Hepatocyte (in vitro differentiated cells): ENCODE measurements at regions not wholly inside any gene's neighbourhood (a gene's known extent, or its start where the extent isn't known, plus 50 kb on each side); places are given as distances from the start of the nearest gene placed in this dataset.
"Not testable (repeated sequence)": the region's sequence is repeated elsewhere in the genome, so short reads cannot be mapped to it uniquely, and the experiment has no call there.

ENCODE experiments used
- DNase-seq: peaks from one replicate; pipeline ENCODE4 v3.0.0-alpha.2; 2016; ENCODE audit warnings: low spot score
- H2AFZ ChIP-seq: fragments of 200-600 bp; sonication (generic); 2 replicates; pipeline ENCODE4 v1.6.0; 2016; ENCODE audit warnings: antibody characterized with exemption, mild to moderate bottlenecking
- H3K27ac ChIP-seq: fragments of 200-600 bp; sonication (generic); 2 replicates; pipeline ENCODE4 v1.5.1; 2016; ENCODE audit warnings: mild to moderate bottlenecking
- H3K27me3 ChIP-seq: fragments of 200-600 bp; sonication (generic); 2 replicates; pipeline ENCODE4 v1.6.1; 2016
- H3K36me3 ChIP-seq: fragments of 200-600 bp; sonication (generic); replicated peaks from 2 replicates; pipeline ENCODE4 v1.5.1; 2016; ENCODE audit warnings: low read depth; ENCODE audit not compliant: insufficient read depth
- H3K4me1 ChIP-seq: fragments of 200-600 bp; sonication (generic); 2 replicates; pipeline ENCODE4 v1.5.1; 2016; ENCODE audit warnings: mild to moderate bottlenecking, moderate library complexity; ENCODE audit not compliant: insufficient read depth
- H3K4me2 ChIP-seq: fragments of 200-600 bp; sonication (generic); 2 replicates; pipeline ENCODE4 v1.6.0; 2016
- H3K4me3 ChIP-seq: fragments of 200-600 bp; sonication (generic); 2 replicates; pipeline ENCODE4 v1.5.1; 2016; ENCODE audit warnings: mild to moderate bottlenecking
- H3K79me2 ChIP-seq: fragments of 200-600 bp; sonication (generic); 2 replicates; pipeline ENCODE4 v1.6.0; 2017; ENCODE audit warnings: mild to moderate bottlenecking
- H3K9me2 ChIP-seq: fragments of 200-600 bp; sonication (generic); replicated peaks from 2 replicates; pipeline ENCODE4 v1.6.0; 2017; ENCODE audit warnings: mild to moderate bottlenecking; ENCODE audit not compliant: insufficient read depth
- H3K9me3 ChIP-seq: fragments of 200-600 bp; sonication (generic); 2 replicates; pipeline ENCODE4 v1.5.1; 2016; ENCODE audit warnings: low read depth, mild to moderate bottlenecking
- H4K20me1 ChIP-seq: fragments of 200-600 bp; sonication (generic); 2 replicates; pipeline ENCODE4 v1.6.0; 2016; ENCODE audit warnings: mild to moderate bottlenecking; ENCODE audit not compliant: insufficient read depth, poor library complexity, severe bottlenecking
- WGBS: methylation state at CpG from one replicate; pipeline ENCODE4 v1.1.6; 2016; ENCODE audit warnings: low lambda C conversion rate; ENCODE audit errors: missing lambda C conversion rate; 5-methylcytosine and 5-hydroxymethylcytosine counted together

DNA sequence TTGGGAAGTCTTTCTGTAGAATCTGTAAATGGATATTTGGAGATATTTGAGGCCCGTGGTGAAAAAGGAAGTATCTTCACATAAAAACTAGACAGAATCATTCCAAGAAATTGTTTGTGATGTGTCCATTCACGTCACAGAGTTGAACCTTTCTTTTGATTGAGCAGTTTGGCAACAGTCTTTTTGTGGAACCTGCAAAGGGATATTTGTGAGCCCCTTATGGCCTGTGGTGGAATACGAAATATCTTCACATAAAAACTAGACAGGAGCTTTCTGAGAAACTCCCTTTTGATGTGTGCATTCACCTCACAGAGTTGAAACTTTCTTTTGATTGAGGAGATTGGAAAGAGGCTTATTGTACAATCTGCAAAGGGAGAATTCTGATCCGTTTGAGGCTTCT is 2980.4 kb downstream of the TUBA3C start:
- H3K4me3 ChIP-seq, H3K27me3 ChIP-seq, H2AFZ ChIP-seq, DNase-seq, H3K27ac ChIP-seq, H3K36me3 ChIP-seq, H3K79me2 ChIP-seq, H3K9me2 ChIP-seq, H3K4me1 ChIP-seq, H4K20me1 ChIP-seq, H3K4me2 ChIP-seq, H3K9me3 ChIP-seq: not testable (repeated sequence)
- WGBS: 46% methylated on average over 4 of the region's 4 CpGs

- not testable (repeated sequence) for H4K20me1 ChIP-seq, H3K27ac ChIP-seq, H3K36me3 ChIP-seq, H3K79me2 ChIP-seq, DNase-seq, H2AFZ ChIP-seq, H3K27me3 ChIP-seq, H3K4me2 ChIP-seq, H3K9me2 ChIP-seq, H3K4me1 ChIP-seq, H3K4me3 ChIP-seq
- peaks cover 21% of the 10 kb centered on the region for H3K9me3 ChIP-seq
- 56% methylated on average over 5 of the region's 6 CpGs for WGBS
Observed at GRCh38 chr13:16160609-16161008, 3021.0 kb downstream of the TUBA3C start.

GRCh38 chr13:16158958-16159357 is 3022.7 kb downstream of the TUBA3C start:
- not testable (repeated sequence) for H3K4me1 ChIP-seq, H3K9me2 ChIP-seq, H3K4me3 ChIP-seq, H2AFZ ChIP-seq, H3K4me2 ChIP-seq, H3K36me3 ChIP-seq, H3K79me2 ChIP-seq, H3K27me3 ChIP-seq, H4K20me1 ChIP-seq, H3K27ac ChIP-seq
- H3K9me3 ChIP-seq: peaks cover 18% of the 10 kb centered on the region
- DNase-seq: peak; percentile 4
- WGBS: 65% methylated on average over 3 of the region's 5 CpGs

DNA sequence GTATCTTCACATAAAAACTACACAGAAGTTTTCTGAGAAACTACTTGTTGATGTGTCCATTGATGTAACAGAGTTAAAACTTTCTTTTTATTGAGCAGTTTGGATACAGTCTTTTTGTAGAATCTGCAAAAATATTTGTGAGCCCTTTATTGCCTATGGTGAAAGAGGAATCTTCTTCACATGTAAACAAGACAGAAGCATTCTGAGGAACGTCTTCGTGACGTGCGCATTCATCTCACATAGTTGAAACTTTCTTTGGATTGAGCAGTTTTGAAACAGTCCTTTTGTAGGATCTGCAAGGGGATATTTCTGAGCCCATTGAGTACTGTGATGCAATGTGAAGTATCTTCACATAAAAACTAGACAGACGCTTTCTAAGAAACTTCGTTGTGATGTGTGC is 3023.6 kb downstream of the TUBA3C start:
- H3K27me3 ChIP-seq, H2AFZ ChIP-seq, H3K27ac ChIP-seq, H3K9me2 ChIP-seq, H3K4me3 ChIP-seq, H3K4me2 ChIP-seq, H3K36me3 ChIP-seq, H3K79me2 ChIP-seq, DNase-seq, H4K20me1 ChIP-seq, H3K4me1 ChIP-seq: not testable (repeated sequence)
- peaks cover 16% of the 10 kb centered on the region for H3K9me3 ChIP-seq
- WGBS: 63% methylated on average over 6 of the region's 6 CpGs

DNA sequence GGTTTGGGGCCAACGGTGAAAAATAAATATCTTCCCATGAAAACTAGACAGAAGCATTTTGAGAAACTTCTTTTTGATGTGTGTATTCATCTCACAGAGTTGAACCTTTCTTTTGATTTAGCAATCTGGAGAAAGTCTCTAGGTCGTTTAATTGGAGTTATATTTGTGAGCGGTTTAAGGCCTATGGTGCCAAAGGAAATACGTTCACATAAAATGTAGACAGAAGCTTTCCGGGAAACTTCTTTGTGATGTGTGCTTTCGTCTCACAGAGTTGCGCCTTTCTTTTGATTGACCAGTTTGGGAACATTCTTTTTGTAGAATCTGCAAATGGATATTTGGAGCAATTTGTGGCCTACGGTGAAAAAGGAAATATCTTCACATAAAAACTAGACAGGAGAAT is 3028.8 kb downstream of the TUBA3C start:
- not testable (repeated sequence) for H4K20me1 ChIP-seq, H3K4me3 ChIP-seq, DNase-seq, H3K4me1 ChIP-seq, H3K27me3 ChIP-seq, H2AFZ ChIP-seq, H3K27ac ChIP-seq, H3K4me2 ChIP-seq, H3K79me2 ChIP-seq, H3K36me3 ChIP-seq, H3K9me2 ChIP-seq
- 73% methylated on average over 8 of the region's 8 CpGs for WGBS
- peaks cover 15% of the 10 kb centered on the region for H3K9me3 ChIP-seq

DNA sequence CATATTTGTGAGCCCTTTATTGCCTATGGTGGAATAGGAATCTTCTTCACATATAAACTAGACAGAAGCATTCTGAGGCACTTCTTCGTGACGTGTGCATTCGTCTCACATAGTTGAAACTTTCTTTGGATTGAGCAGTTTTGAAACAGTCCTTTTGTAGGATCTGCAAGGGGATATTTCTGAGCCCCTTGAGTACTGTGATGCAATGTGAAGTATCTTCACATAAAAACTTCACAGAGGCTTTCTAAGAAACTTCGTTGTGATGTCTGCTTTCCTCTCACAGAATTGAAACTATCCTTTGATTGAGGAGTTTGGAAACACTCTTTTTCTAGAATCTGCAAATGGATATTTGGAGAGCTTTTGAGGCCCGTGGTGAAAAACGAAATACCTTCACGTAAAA is 3030.3 kb downstream of the TUBA3C start:
- not testable (repeated sequence) for H3K27me3 ChIP-seq, H3K9me2 ChIP-seq, H4K20me1 ChIP-seq, H3K79me2 ChIP-seq, H3K4me2 ChIP-seq, H3K4me3 ChIP-seq, H2AFZ ChIP-seq, H3K27ac ChIP-seq, H3K4me1 ChIP-seq, H3K36me3 ChIP-seq
- peaks cover 22% of the 10 kb centered on the region for H3K9me3 ChIP-seq
- WGBS: 72% methylated on average over 7 of the region's 7 CpGs
- DNase-seq: peak; percentile 8

GRCh38 chr13:16149415-16149814 is 3032.2 kb downstream of the TUBA3C start:
- not testable (repeated sequence) for H2AFZ ChIP-seq, H3K4me3 ChIP-seq, H3K27me3 ChIP-seq, H4K20me1 ChIP-seq, H3K27ac ChIP-seq, H3K4me1 ChIP-seq, H3K36me3 ChIP-seq, DNase-seq, H3K4me2 ChIP-seq, H3K9me2 ChIP-seq, H3K79me2 ChIP-seq
- peaks cover 26% of the 10 kb centered on the region for H3K9me3 ChIP-seq
- WGBS: 74% methylated on average over 8 of the region's 10 CpGs

- not testable (repeated sequence) for H2AFZ ChIP-seq, H3K36me3 ChIP-seq, H3K9me2 ChIP-seq, H3K4me2 ChIP-seq, H3K79me2 ChIP-seq, H3K4me3 ChIP-seq, H3K27me3 ChIP-seq, H3K27ac ChIP-seq, H3K4me1 ChIP-seq, H4K20me1 ChIP-seq
- DNase-seq: peak; percentile 7
- peaks cover 31% of the 10 kb centered on the region for H3K9me3 ChIP-seq
- 35% methylated on average over 5 of the region's 5 CpGs for WGBS
Observed at GRCh38 chr13:16145652-16146051, 3036.0 kb downstream of the TUBA3C start.

DNA sequence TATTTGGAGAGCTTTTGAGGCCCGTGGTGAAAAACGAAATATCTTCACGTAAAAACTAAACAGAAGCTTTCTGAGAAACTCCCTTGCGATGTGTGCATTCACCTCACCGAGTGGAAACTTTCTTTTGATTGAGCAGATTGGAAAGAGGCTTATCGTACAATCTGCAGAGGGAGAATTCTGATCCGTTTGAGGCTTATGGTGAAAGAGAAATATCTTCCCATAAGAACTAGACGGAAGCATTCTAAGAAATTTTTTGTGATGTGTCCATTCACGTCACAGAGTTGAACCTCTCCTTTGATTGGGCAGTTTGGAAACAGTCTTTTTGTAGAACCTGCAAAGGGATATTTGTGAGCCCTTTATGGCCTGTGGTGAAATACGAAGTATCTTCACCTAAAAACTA is 3040.3 kb downstream of the TUBA3C start:
- H3K79me2 ChIP-seq, H2AFZ ChIP-seq, H3K27ac ChIP-seq, H4K20me1 ChIP-seq, H3K4me1 ChIP-seq, H3K36me3 ChIP-seq, H3K9me2 ChIP-seq, H3K4me3 ChIP-seq, H3K27me3 ChIP-seq, H3K4me2 ChIP-seq: not testable (repeated sequence)
- WGBS: 71% methylated on average over 10 of the region's 10 CpGs
- peak; percentile 28 for DNase-seq
- peaks cover 24% of the 10 kb centered on the region for H3K9me3 ChIP-seq
